H1 (cell line): ENCODE measurements at regions not wholly inside any gene's neighbourhood (a gene's known extent, or its start where the extent isn't known, plus 50 kb on each side); places are given as distances from the start of the nearest gene placed in this dataset.

Source experiments
- CTCF ChIA-PET: fragments of 300-600 bp; sonication (Branson Sonifier 250); formaldehyde crosslinking; loops from one replicate; lab custom pipeline; 2021; ENCODE audit not compliant: partially characterized antibody; lab: Charles Lee
- POLR2A ChIA-PET: fragments of 300-600 bp; sonication (Branson Sonifier 250); formaldehyde crosslinking; loops from one replicate; lab custom pipeline; 2021; ENCODE audit warnings: inconsistent platforms; ENCODE audit not compliant: partially characterized antibody; lab: Charles Lee
- DNase-seq, 2 experiments: peaks; one replicate each; pipeline versions ENCODE4 v3.0.0 to v3.0.0-alpha.2; 2010 to 2022; ENCODE audit warnings: low spot score in 2 of 2, low read depth in 1 of 2, mixed read lengths in 1 of 2
- FAIRE-seq: peaks from 2 replicates; lab custom pipeline; 2011; peaks lifted over from hg19 to GRCh38; lab: Jason Lieb, UNC
- H2AFZ ChIP-seq: 2 replicates; pipeline ENCODE4 v1.8.1; 2012; ENCODE audit warnings: low read length, inconsistent platforms
- H2AK5ac ChIP-seq: 2 replicates; pipeline ENCODE4 v1.6.1; 2013; ENCODE audit warnings: low read depth, low read length
- H2BK120ac ChIP-seq: replicated peaks from 2 replicates; pipeline ENCODE3; 2013; ENCODE audit warnings: low read depth, low read length, inconsistent platforms
- H2BK12ac ChIP-seq: 2 replicates; pipeline ENCODE4 v1.6.1; 2013; ENCODE audit warnings: low read depth, low read length
- H2BK15ac ChIP-seq: 2 replicates; pipeline ENCODE4 v1.6.1; 2013; ENCODE audit warnings: low read length
- H2BK20ac ChIP-seq: 2 replicates; pipeline ENCODE4 v1.6.1; 2013; ENCODE audit warnings: low read length
- H2BK5ac ChIP-seq: 2 replicates; pipeline ENCODE4 v1.6.1; 2013; ENCODE audit warnings: low read depth, low read length
- H3K14ac ChIP-seq: 2 replicates; pipeline ENCODE4 v1.6.1; 2013; ENCODE audit warnings: inconsistent platforms; ENCODE audit not compliant: insufficient read length
- H3K18ac ChIP-seq: 2 replicates; pipeline ENCODE4 v1.6.1; 2013; ENCODE audit warnings: low read length; ENCODE audit errors: extremely low read depth
- H3K23ac ChIP-seq: 2 replicates; pipeline ENCODE4 v1.6.1; 2013; ENCODE audit warnings: inconsistent platforms; ENCODE audit not compliant: insufficient read length
- H3K23me2 ChIP-seq: 2 replicates; pipeline ENCODE4 v1.6.1; 2013; ENCODE audit warnings: low read depth, low read length
- H3K27ac ChIP-seq: 2 replicates; pipeline ENCODE4 v1.6.1; 2011; ENCODE audit warnings: low read depth, low read length, inconsistent platforms
- H3K27me3 ChIP-seq, 4 experiments: replicated peaks in 1 of 4; 1 replicate in 1 of 4; 2 replicates in 3 of 4; pipeline versions ENCODE4 v1.6.1 to v1.8.1; 2011 to 2013; ENCODE audit warnings: low read length in 3 of 4, mild to moderate bottlenecking in 3 of 4, inconsistent platforms in 2 of 4, mixed read lengths in 2 of 4, moderate library complexity in 1 of 4; ENCODE audit not compliant: control insufficient read depth in 3 of 4, insufficient read depth in 3 of 4; ENCODE audit errors: extremely low read depth in 1 of 4
- H3K36me3 ChIP-seq, 4 experiments: 2 replicates each; pipeline versions ENCODE4 v1.6.1 to v1.8.1; 2011 to 2013; ENCODE audit warnings: mild to moderate bottlenecking in 4 of 4, low read length in 3 of 4, moderate library complexity in 2 of 4, control low read depth in 1 of 4, inconsistent platforms in 1 of 4; ENCODE audit not compliant: insufficient read depth in 4 of 4, control insufficient read depth in 2 of 4
- H3K4ac ChIP-seq: replicated peaks from 2 replicates; pipeline ENCODE3; 2013; ENCODE audit warnings: low read length, low read depth, mixed read lengths, inconsistent platforms; ENCODE audit not compliant: insufficient read length
- H3K4me1 ChIP-seq, 4 experiments: replicated peaks in 1 of 4; 1 replicate in 1 of 4; 2 replicates in 3 of 4; pipeline versions ENCODE4 v1.6.1 to v1.8.1; 2011 to 2013; ENCODE audit warnings: low read length in 3 of 4, inconsistent platforms in 2 of 4, mixed read lengths in 1 of 4; ENCODE audit not compliant: insufficient read depth in 4 of 4, control insufficient read depth in 3 of 4
- H3K4me2 ChIP-seq, 2 experiments: 2 replicates each; pipeline versions ENCODE4 v1.6.1 to v1.8.1; 2011 to 2013; ENCODE audit warnings: low read depth in 2 of 2, low read length in 2 of 2, control low read depth in 1 of 2, inconsistent platforms in 1 of 2, mild to moderate bottlenecking in 1 of 2; ENCODE audit not compliant: insufficient read depth in 1 of 2
- H3K4me3 ChIP-seq, 4 experiments: fragments of 200-600, 300-600 bp in 1 of 4; sonication (generic), shearing (Covaris generic), sonication (Bioruptor Twin) in 1 of 4; 2 replicates each; pipeline versions ENCODE4 v1.5.1 to v1.8.1; 2011 to 2016; ENCODE audit warnings: low read length in 4 of 4, low read depth in 3 of 4, control low read depth in 2 of 4, inconsistent platforms in 2 of 4, mild to moderate bottlenecking in 2 of 4, mixed read lengths in 1 of 4, moderate library complexity in 1 of 4; ENCODE audit not compliant: insufficient read depth in 2 of 4; ENCODE audit errors: extremely low read depth in 1 of 4
- H3K56ac ChIP-seq: replicated peaks from 2 replicates; pipeline ENCODE3; 2013; ENCODE audit warnings: low read depth, mild to moderate bottlenecking, mixed read lengths, low read length, inconsistent platforms; ENCODE audit not compliant: insufficient read length
- H3K79me1 ChIP-seq: 2 replicates; pipeline ENCODE4 v1.6.1; 2013; ENCODE audit warnings: low read depth, low read length, control low read depth
- H3K79me2 ChIP-seq, 2 experiments: 2 replicates each; pipeline versions ENCODE4 v1.6.1 to v1.8.1; 2012 to 2013; ENCODE audit warnings: low read length in 2 of 2, mild to moderate bottlenecking in 2 of 2, inconsistent platforms in 1 of 2; ENCODE audit not compliant: insufficient read depth in 2 of 2, control insufficient read depth in 1 of 2
- H3K9ac ChIP-seq, 4 experiments: replicated peaks in 1 of 4; 1 replicate in 1 of 4; 2 replicates in 3 of 4; pipeline versions ENCODE4 v1.6.1 to v1.8.1; 2011 to 2013; ENCODE audit warnings: low read depth in 3 of 4, low read length in 3 of 4, control low read depth in 2 of 4, mild to moderate bottlenecking in 2 of 4, moderate library complexity in 2 of 4, inconsistent platforms in 1 of 4; ENCODE audit errors: extremely low read depth in 1 of 4
- H3K9me3 ChIP-seq, 2 experiments: 2 replicates each; pipeline versions ENCODE4 v1.6.1 to v1.8.1; 2012 to 2013; ENCODE audit warnings: mild to moderate bottlenecking in 2 of 2, moderate library complexity in 2 of 2, control low read depth in 1 of 2, inconsistent platforms in 1 of 2, low read depth in 1 of 2, low read length in 1 of 2, mixed read lengths in 1 of 2; ENCODE audit not compliant: insufficient read depth in 2 of 2
- H4K20me1 ChIP-seq, 2 experiments: replicated peaks in 1 of 2; 2 replicates each; pipeline versions ENCODE3 to v1.8.1; 2011 to 2013; ENCODE audit warnings: inconsistent platforms in 2 of 2, low read length in 2 of 2, mild to moderate bottlenecking in 1 of 2; ENCODE audit not compliant: insufficient read depth in 2 of 2, control insufficient read depth in 1 of 2
- H4K5ac ChIP-seq: 2 replicates; pipeline ENCODE4 v1.6.1; 2013; ENCODE audit warnings: low read length, low read depth, mixed read lengths, inconsistent platforms; ENCODE audit not compliant: insufficient read length
- H4K8ac ChIP-seq: 2 replicates; pipeline ENCODE4 v1.8.0; 2013; ENCODE audit warnings: mild to moderate bottlenecking, moderate library complexity, low read length, inconsistent platforms; ENCODE audit not compliant: insufficient read depth; ENCODE audit errors: extremely low read depth
- H4K91ac ChIP-seq: replicated peaks from 2 replicates; pipeline ENCODE3; 2013; ENCODE audit warnings: low read length, mixed read lengths, inconsistent platforms; ENCODE audit not compliant: insufficient read length
- EGR1 ChIP-seq: IDR thresholded peaks from 2 replicates; pipeline ENCODE4 v1.6.1; 2011; ENCODE audit warnings: low read depth, low read length, borderline replicate concordance
- KDM4A ChIP-seq: IDR thresholded peaks from one replicate; pipeline ENCODE4 v1.7.1; 2012; ENCODE audit warnings: low read depth, mild to moderate bottlenecking, moderate library complexity, low read length, inconsistent platforms; ENCODE audit not compliant: severe bottlenecking
- POU5F1 ChIP-seq: IDR thresholded peaks from 2 replicates; pipeline ENCODE4 v1.6.1; 2011; ENCODE audit warnings: low read depth, mild to moderate bottlenecking, low read length, moderate library complexity
- TCF12 ChIP-seq: IDR thresholded peaks from 2 replicates; pipeline ENCODE4 v1.6.1; 2011; ENCODE audit warnings: low read depth, mild to moderate bottlenecking, low read length
- WGBS, 2 experiments: shearing (Covaris generic) in 1 of 2; methylation state at CpG; one replicate each; pipeline versions ENCODE4 v1.1.6 to v1.1.7; 2013 to 2015; ENCODE audit warnings: low lambda C conversion rate in 2 of 2, mixed read lengths in 2 of 2, inconsistent platforms in 1 of 2, low coverage in 1 of 2, missing lambda C conversion rate in 1 of 2; ENCODE audit not compliant: insufficient replicate concordance in 2 of 2, insufficient coverage in 1 of 2, insufficient read length in 1 of 2; ENCODE audit errors: extremely low coverage in 1 of 2, missing lambda C conversion rate in 1 of 2; 5-methylcytosine and 5-hydroxymethylcytosine counted together

- Histone ChIP-seq H3K4ac (no peak overlapping the region), H2BK5ac (no peak overlapping the region), H2BK120ac (no peak overlapping the region), H3K14ac (no peak overlapping the region), H3K9me3 (peaks cover 70 to 92% of the 10 kb centered on the region in 2 experiments), H4K20me1 (no peaks in the 10 kb centered on the region), H2BK20ac (no peak overlapping the region), H3K79me1 (no peaks in the 10 kb centered on the region), H3K4me3 (no peak overlapping the region), H3K27ac (no peak overlapping the region), H2AK5ac (no peak overlapping the region), H3K56ac (no peak overlapping the region), H3K36me3 (no peaks in the 10 kb centered on the region), H3K18ac (no peak overlapping the region), H3K27me3 (no peaks in the 10 kb centered on the region), H2AFZ (no peak overlapping the region), H2BK12ac (no peak overlapping the region), H3K4me1 (no peaks in the 10 kb centered on the region), H4K91ac (no peak overlapping the region), H3K9ac (no peak overlapping the region), H3K79me2 (no peaks in the 10 kb centered on the region), H3K4me2 (no peak overlapping the region), H4K8ac (no peak overlapping the region), H3K23me2 (no peaks in the 10 kb centered on the region), H3K23ac (no peak overlapping the region), H4K5ac (no peak overlapping the region), H2BK15ac (no peak overlapping the region)
- DNase-seq, result no peak
- POLR2A ChIA-PET, result no interaction called here
- no peak for FAIRE-seq
- 90% methylated on average over 13 of the region's 37 CpGs; no CpG with 5 or more reads in 1 of the 2 experiments for WGBS, 2 experiments
- CTCF ChIA-PET, result interaction anchor here (0.7 kb wide), 1 partner anchor 945 kb away, joined by 3 read pairs; no protein-coding TSS in a partner anchor
- no peak for TF ChIP-seq KDM4A
- TF ChIP-seq TCF12, result no peak
- no peak for TF ChIP-seq EGR1
- TF ChIP-seq POU5F1, result no peak
Observed at GRCh38 chr22:47379037-47379436, 616.6 kb downstream of the TBC1D22A start.
